ENCODE measurements at regions not wholly inside any gene's neighbourhood (a gene's known extent, or its start where the extent isn't known, plus 50 kb on each side); places are given as distances from the start of the nearest gene placed in this dataset.

GRCh38 chr21:38999161-38999560 is 184.1 kb downstream of the PSMG1 start:
- TF ChIP-seq POLR2A (IDR thresholded peaks at IDR 0.05) = no peak
- no peak for TF ChIP-seq CTCF (IDR thresholded peaks at IDR 0.05)

All from prostate gland (tissue), 2 donors.